ENCODE measurements at regions not wholly inside any gene's neighbourhood (a gene's known extent, or its start where the extent isn't known, plus 50 kb on each side); places are given as distances from the start of the nearest gene placed in this dataset.

DNA sequence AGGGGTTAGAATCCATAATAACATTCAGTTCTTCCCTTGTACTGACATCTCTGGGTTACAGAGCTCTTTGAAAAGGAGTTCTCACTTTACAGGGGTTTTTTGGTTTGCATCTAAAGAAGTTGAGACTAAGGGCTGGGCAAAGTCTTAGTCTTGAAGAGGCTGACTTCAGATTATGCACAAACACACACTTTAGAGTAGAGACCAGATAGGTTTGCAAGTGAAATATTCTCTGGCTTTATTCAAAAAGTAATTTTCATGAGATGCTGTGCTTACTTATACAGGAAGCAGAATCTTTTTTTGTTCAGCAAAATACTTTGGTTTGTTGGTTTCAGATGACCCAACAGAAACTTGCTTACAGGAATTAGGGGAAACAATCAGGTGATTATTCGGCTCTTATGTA is 410.9 kb upstream of the LRRTM1 start:
- Mint-ChIP-seq H3K27me3 (no peaks in the 10 kb centered on the region), H3K4me1 (no peaks in the 10 kb centered on the region), H3K4me3 (no peak overlapping the region), H3K36me3 (ENCODE audit: low read depth) (no peaks in the 10 kb centered on the region), H3K27ac (no peak overlapping the region)
- H3K9me3 ChIP-seq (ENCODE audit: control insufficient read depth, low read length, poor library complexity, severe bottlenecking), result no peaks in the 10 kb centered on the region
- DNase-seq (no peak), ATAC-seq (no peak)

DNA sequence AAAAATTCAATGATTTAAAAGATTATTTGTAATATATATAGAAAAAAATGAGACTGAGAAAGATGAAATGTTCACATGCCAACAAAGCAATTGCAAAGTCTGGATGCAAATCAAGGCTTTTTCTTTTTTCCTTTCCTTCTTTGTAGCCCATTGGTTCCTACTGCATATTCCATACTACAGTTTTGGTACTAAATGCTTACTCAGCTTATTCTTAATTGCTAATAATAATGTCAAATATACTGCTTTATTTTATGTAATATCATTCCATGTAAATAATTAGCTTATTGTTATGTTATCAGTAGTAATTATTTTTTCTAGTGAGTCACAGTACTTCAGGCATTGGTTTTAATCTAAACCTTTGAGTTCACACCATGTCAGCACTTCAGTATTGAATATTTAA is 407.4 kb upstream of the LRRTM1 start:
- no peak for DNase-seq
- H3K36me3 Mint-ChIP-seq (ENCODE audit: low read depth), result no peaks in the 10 kb centered on the region

DNA sequence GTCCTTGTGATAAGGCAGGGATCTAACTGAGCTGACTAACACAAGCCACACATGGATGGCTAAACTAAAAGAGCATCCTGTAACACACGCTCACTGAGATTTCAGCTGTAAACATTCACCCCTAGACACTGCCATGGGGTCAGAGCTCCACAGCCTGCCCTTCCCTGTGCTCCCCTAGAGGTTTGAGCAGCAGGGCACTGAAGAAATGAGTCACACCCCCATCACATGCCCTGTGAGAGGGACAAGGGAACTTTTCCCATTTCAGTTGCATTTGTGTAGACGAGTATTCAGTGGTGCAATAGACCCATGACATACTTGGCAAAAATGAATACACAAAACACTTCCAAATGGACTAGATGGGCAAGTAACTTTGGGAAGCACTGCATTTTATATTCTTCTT is 402.4 kb upstream of the LRRTM1 start:
- Mint-ChIP-seq H3K4me3 (no peak overlapping the region), H3K27me3 (no peaks in the 10 kb centered on the region)
- no peak for ATAC-seq

More for the DNA sequence above, 407.4 kb upstream of the LRRTM1 start:
- no peaks in the 10 kb centered on the region for H3K9me3 ChIP-seq (ENCODE audit: control insufficient read depth, low read length, poor library complexity, severe bottlenecking)
- Mint-ChIP-seq H3K4me1 (no peaks in the 10 kb centered on the region), H3K27ac (no peak overlapping the region), H3K27me3 (no peaks in the 10 kb centered on the region), H3K4me3 (no peak overlapping the region)
- no peak for ATAC-seq

DNA sequence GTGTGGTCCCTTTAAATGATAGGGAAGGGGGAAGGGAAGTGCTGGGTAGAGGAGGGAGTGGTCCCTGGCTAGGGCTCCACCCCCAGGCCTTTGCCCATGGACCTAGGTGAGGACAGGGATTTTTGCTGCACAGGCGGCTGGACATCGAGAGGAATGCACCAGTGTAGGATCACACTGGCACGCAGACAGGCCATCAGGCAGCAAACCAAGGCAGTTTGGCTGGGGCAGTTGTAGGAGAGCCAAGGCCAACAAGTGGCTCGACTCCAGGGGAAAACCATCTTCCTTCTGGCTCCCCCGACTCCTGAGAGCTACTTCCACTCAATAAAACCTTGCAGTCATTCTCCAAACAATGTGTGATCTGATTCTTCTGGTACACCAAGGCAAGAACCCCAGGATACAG is 402.0 kb upstream of the LRRTM1 start:
- no peak overlapping the region for H3K27ac Mint-ChIP-seq
- H3K36me3 Mint-ChIP-seq (ENCODE audit: low read depth), result no peaks in the 10 kb centered on the region
- no peak overlapping the region for H3K4me3 Mint-ChIP-seq
- no peak for ATAC-seq
- DNase-seq, result no peak
- no peaks in the 10 kb centered on the region for H3K4me1 Mint-ChIP-seq
- no peaks in the 10 kb centered on the region for H3K27me3 Mint-ChIP-seq
- no peaks in the 10 kb centered on the region for H3K9me3 ChIP-seq (ENCODE audit: control insufficient read depth, low read length, poor library complexity, severe bottlenecking)

More for the DNA sequence above, 402.4 kb upstream of the LRRTM1 start:
- no peak overlapping the region for H3K27ac Mint-ChIP-seq
- H3K4me1 Mint-ChIP-seq, result no peaks in the 10 kb centered on the region
- no peaks in the 10 kb centered on the region for H3K9me3 ChIP-seq (ENCODE audit: control insufficient read depth, low read length, poor library complexity, severe bottlenecking)
- DNase-seq, result no peak
- no peaks in the 10 kb centered on the region for H3K36me3 Mint-ChIP-seq (ENCODE audit: low read depth)

DNA sequence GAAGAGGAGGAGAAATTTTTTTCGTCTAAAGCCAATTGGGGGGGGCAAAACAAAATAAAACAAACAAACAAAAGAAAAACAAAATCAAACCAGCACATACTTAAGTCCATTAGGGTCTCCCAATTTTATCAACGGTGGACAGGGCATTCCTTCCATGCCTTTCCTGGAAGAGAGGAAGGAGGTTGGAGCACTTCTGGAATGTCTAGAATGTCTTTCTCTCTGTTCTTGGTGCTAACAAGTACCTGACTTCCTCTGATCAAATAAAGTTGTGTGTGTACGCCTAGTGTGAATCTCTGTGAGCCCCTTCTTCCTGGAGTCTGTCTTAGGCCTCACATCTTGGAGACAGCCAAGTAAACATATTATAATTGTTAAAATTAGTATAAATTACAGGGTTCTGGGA is 399.0 kb upstream of the LRRTM1 start:
- DNase-seq (no peak), ATAC-seq (no peak)
- Mint-ChIP-seq H3K27ac (no peak overlapping the region), H3K36me3 (ENCODE audit: low read depth) (no peaks in the 10 kb centered on the region), H3K27me3 (no peaks in the 10 kb centered on the region), H3K4me1 (no peaks in the 10 kb centered on the region), H3K4me3 (no peak overlapping the region)
- peaks cover 3% of the 10 kb centered on the region for H3K9me3 ChIP-seq (ENCODE audit: control insufficient read depth, low read length, poor library complexity, severe bottlenecking)

DNA sequence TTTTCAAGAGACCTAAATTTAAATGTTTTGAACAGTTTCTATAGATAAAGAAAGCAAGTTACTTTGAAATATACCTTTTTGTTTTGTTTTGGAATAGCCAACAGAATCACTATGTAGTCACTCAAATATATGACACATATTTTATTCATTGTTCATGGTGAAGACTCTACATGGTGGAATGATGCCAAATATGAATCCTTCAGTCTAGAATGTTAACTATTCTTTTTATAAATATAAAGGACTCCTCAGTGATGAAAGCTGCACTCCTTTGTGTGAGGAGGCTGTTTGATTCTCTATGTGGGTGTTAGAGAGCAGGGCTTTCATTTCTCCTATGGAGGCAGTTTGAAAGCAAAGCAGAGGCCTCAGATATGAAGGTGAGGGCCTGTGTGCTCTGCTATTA is 396.4 kb upstream of the LRRTM1 start:
- no peak overlapping the region for H3K4me3 Mint-ChIP-seq
- peaks cover 3% of the 10 kb centered on the region for H3K9me3 ChIP-seq (ENCODE audit: control insufficient read depth, low read length, poor library complexity, severe bottlenecking)
- H3K4me1 Mint-ChIP-seq, result no peaks in the 10 kb centered on the region
- no peaks in the 10 kb centered on the region for H3K36me3 Mint-ChIP-seq (ENCODE audit: low read depth)
- DNase-seq (no peak), ATAC-seq (no peak)
- no peaks in the 10 kb centered on the region for H3K27me3 Mint-ChIP-seq
- no peak overlapping the region for H3K27ac Mint-ChIP-seq
